ENCODE measurements at regions not wholly inside any gene's neighbourhood (a gene's known extent, or its start where the extent isn't known, plus 50 kb on each side); places are given as distances from the start of the nearest gene placed in this dataset.

DNA sequence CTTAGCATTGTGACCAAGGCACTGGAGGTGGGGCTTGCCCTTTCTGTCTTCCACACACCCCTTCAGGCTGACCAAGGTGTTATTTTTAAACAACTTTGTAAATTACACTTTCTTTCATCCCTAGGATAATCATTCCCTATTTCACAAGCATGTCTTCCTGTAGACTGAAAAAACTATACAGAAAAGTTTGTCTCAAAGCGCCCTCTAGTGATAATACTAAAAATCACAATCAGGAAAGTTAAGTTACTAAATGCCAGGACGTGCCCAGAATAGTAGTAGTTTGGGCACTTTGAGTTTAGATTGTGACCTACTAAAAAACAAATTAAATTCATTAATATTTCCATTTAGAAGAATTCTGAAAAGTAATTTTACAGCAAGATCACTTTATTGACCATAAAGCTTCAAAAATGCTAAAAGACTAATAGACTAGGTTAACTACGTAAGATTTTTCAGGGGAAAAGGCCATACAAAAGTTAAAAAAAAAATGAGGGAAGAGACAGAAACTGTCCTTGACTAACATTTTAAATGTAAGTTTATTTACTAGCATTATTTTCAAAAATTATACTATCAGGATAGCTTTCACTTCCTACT is 123.3 kb upstream of the DUSP22 start:
- TF ChIP-seq, protein P1, sequence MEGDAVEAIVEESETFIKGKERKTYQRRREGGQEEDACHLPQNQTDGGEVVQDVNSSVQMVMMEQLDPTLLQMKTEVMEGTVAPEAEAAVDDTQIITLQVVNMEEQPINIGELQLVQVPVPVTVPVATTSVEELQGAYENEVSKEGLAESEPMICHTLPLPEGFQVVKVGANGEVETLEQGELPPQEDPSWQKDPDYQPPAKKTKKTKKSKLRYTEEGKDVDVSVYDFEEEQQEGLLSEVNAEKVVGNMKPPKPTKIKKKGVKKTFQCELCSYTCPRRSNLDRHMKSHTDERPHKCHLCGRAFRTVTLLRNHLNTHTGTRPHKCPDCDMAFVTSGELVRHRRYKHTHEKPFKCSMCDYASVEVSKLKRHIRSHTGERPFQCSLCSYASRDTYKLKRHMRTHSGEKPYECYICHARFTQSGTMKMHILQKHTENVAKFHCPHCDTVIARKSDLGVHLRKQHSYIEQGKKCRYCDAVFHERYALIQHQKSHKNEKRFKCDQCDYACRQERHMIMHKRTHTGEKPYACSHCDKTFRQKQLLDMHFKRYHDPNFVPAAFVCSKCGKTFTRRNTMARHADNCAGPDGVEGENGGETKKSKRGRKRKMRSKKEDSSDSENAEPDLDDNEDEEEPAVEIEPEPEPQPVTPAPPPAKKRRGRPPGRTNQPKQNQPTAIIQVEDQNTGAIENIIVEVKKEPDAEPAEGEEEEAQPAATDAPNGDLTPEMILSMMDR (IDR thresholded peaks at IDR 0.05; ENCODE audit: low read depth, low read length), result peak; percentile 66
- no peak for TF ChIP-seq EZH2phosphoT487 (IDR thresholded peaks at IDR 0.05; ENCODE audit: low read depth)
